ENCODE measurements at regions not wholly inside any gene's neighbourhood (a gene's known extent, or its start where the extent isn't known, plus 50 kb on each side); places are given as distances from the start of the nearest gene placed in this dataset.

- dilution Hi-C loops (cut with MboI; ENCODE audit: extremely low pct_ligation_motif_present, low sequenced_read_pairs) = no loop called here
- Histone ChIP-seq H3K27me3 (ENCODE audit: control insufficient read depth, extremely low read depth, insufficient read depth, low read length) (peaks cover 12% of the 10 kb centered on the region), H3K9me3 (ENCODE audit: control insufficient read depth, low read depth, low read length) (no peaks in the 10 kb centered on the region), H4K20me1 (ENCODE audit: control insufficient read depth, extremely low read depth, insufficient read depth, low read length) (no peaks in the 10 kb centered on the region), H3K4me3 (ENCODE audit: control insufficient read depth in 2 of 3, extremely low read depth in 1 of 3, insufficient read depth in 2 of 3, low read depth in 1 of 3, low read length in 3 of 3) (no peak overlapping the region), H3K4me2 (ENCODE audit: control insufficient read depth, extremely low read depth, insufficient read depth, low read depth, low read length) (no peak overlapping the region), H3K9me1 (ENCODE audit: control insufficient read depth, extremely low read depth, insufficient read depth, low read length) (no peaks in the 10 kb centered on the region), H3K27ac (ENCODE audit: control insufficient read depth, insufficient read depth, low read length) (no peak overlapping the region), H3K9ac (ENCODE audit: control insufficient read depth, extremely low read depth, insufficient read depth, low read length) (no peak overlapping the region), H3K79me2 (ENCODE audit: control insufficient read depth, insufficient read depth, low read length) (no peaks in the 10 kb centered on the region), H3K36me3 (ENCODE audit: control insufficient read depth in 2 of 2, extremely low read depth in 1 of 2, insufficient read depth in 2 of 2, low read length in 2 of 2) (no peaks in the 10 kb centered on the region), H2AFZ (ENCODE audit: control insufficient read depth, low read length) (no peak overlapping the region), H3K4me1 (ENCODE audit: control insufficient read depth, extremely low read depth, insufficient read depth, low read length) (no peaks in the 10 kb centered on the region)
- DNase-seq (ENCODE audit: low read depth, low spot score) (no peak), FAIRE-seq (no peak)
- TF ChIP-seq CTCF (optimal IDR thresholded peaks at IDR 0.05 in 1 of 3, IDR thresholded peaks at IDR 0.05 in 1 of 3, conservative IDR thresholded peaks at IDR 0.05 in 1 of 3; ENCODE audit: extremely low read depth in 1 of 3, insufficient read depth in 2 of 3, low read length in 3 of 3) = no peak
- no peak for TF ChIP-seq EZH2 (IDR thresholded peaks at IDR 0.05; ENCODE audit: low read length)
Measured at GRCh38 chr6:41406728-41407489, 71.5 kb downstream of the NCR2 start.

GRCh38 chr6:41408576-41408975 lies 73.2 kb downstream of the NCR2 start:
- H3K4me2 ChIP-seq (ENCODE audit: control insufficient read depth, extremely low read depth, insufficient read depth, low read depth, low read length) = no peak overlapping the region
- H3K4me3 ChIP-seq (ENCODE audit: control insufficient read depth in 2 of 3, extremely low read depth in 1 of 3, insufficient read depth in 2 of 3, low read depth in 1 of 3, low read length in 3 of 3) = no peak overlapping the region
- no peak overlapping the region for H2AFZ ChIP-seq (ENCODE audit: control insufficient read depth, low read length)
- TF ChIP-seq EZH2 (IDR thresholded peaks at IDR 0.05; ENCODE audit: low read length) (no peak), CTCF (optimal IDR thresholded peaks at IDR 0.05 in 1 of 3, IDR thresholded peaks at IDR 0.05 in 1 of 3, conservative IDR thresholded peaks at IDR 0.05 in 1 of 3; ENCODE audit: extremely low read depth in 1 of 3, insufficient read depth in 2 of 3, low read length in 3 of 3) (no peak)
- FAIRE-seq (no peak), DNase-seq (ENCODE audit: low read depth, low spot score) (no peak)
- no peak overlapping the region for H3K9ac ChIP-seq (ENCODE audit: control insufficient read depth, extremely low read depth, insufficient read depth, low read length)
- H3K4me1 ChIP-seq (ENCODE audit: control insufficient read depth, extremely low read depth, insufficient read depth, low read length) = no peaks in the 10 kb centered on the region
- no peaks in the 10 kb centered on the region for H4K20me1 ChIP-seq (ENCODE audit: control insufficient read depth, extremely low read depth, insufficient read depth, low read length)
- H3K36me3 ChIP-seq (ENCODE audit: control insufficient read depth in 2 of 2, extremely low read depth in 1 of 2, insufficient read depth in 2 of 2, low read length in 2 of 2) = no peaks in the 10 kb centered on the region
- H3K79me2 ChIP-seq (ENCODE audit: control insufficient read depth, insufficient read depth, low read length) = no peaks in the 10 kb centered on the region
- no peaks in the 10 kb centered on the region for H3K9me3 ChIP-seq (ENCODE audit: control insufficient read depth, low read depth, low read length)
- peaks cover 16% of the 10 kb centered on the region for H3K27me3 ChIP-seq (ENCODE audit: control insufficient read depth, extremely low read depth, insufficient read depth, low read length)
- no peak overlapping the region for H3K27ac ChIP-seq (ENCODE audit: control insufficient read depth, insufficient read depth, low read length)
- dilution Hi-C loops (cut with MboI; ENCODE audit: extremely low pct_ligation_motif_present, low sequenced_read_pairs) = no loop called here
- no peaks in the 10 kb centered on the region for H3K9me1 ChIP-seq (ENCODE audit: control insufficient read depth, extremely low read depth, insufficient read depth, low read length)

All from keratinocyte (primary cell).